ENCODE measurements at regions not wholly inside any gene's neighbourhood (a gene's known extent, or its start where the extent isn't known, plus 50 kb on each side); places are given as distances from the start of the nearest gene placed in this dataset.

DNA sequence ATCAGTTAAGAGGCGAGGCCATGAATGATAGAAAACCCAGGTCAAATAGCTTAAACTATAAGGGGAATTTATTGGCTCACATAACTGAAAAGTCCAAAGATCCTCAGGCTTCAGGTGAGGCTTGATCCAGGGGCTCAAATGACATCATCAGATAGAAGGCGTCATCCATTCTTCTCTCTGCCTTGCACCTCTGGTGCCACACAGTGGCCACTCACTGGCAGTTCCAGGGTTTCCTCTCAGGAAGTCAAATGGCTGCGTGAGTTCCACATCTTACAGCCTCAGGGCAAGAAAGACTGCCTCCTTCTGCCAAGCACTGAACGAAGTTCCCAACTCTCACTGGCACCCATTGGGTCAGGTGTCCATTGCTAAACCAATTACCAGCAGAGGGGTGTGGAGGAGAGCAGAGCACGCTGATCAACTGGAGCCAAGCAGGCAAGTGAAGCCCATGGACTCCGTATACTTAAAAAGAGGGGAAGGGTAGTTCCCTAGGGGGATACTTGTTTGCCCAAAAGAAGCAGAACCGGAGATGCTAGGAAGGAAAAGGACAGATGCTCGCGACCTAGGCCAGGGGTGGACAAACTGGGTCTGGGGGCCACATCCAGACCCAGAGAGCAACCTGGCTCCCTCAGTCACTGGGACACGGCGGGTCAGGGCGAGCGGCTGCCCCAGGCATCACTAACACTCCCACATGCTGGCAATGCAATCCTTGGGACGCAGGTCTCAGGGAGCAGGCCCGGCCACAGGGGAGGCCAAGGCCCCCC lies 69.3 kb downstream of the SERPINA3 start:
- BruUV-seq (replicated peaks), result no TSS peak
- H3K4me1 Mint-ChIP-seq (ENCODE audit: insufficient read depth, unreplicated experiment), result no peaks in the 10 kb centered on the region
- no peaks in the 10 kb centered on the region for H3K9me3 Mint-ChIP-seq (ENCODE audit: unreplicated experiment)
- no peak overlapping the region for H3K4me3 Mint-ChIP-seq (ENCODE audit: unreplicated experiment)
- CTCF ChIA-PET, result interaction anchor here (0.5 to 3.1 kb wide), 24 partner anchors 7 to 1284 kb away, joined by 3 to 24 read pairs (median 4); no protein-coding TSS in a partner anchor
- DNase-seq (ENCODE audit: unreplicated experiment), result peak; percentile 83
- peaks cover 6% of the 10 kb centered on the region for H3K36me3 Mint-ChIP-seq (ENCODE audit: insufficient read depth, unreplicated experiment)
- no peaks in the 10 kb centered on the region for H3K27me3 Mint-ChIP-seq (ENCODE audit: insufficient read depth, unreplicated experiment)
- no peak overlapping the region for H3K27ac Mint-ChIP-seq (ENCODE audit: low read depth, unreplicated experiment)
- TF ChIP-seq, protein P1, sequence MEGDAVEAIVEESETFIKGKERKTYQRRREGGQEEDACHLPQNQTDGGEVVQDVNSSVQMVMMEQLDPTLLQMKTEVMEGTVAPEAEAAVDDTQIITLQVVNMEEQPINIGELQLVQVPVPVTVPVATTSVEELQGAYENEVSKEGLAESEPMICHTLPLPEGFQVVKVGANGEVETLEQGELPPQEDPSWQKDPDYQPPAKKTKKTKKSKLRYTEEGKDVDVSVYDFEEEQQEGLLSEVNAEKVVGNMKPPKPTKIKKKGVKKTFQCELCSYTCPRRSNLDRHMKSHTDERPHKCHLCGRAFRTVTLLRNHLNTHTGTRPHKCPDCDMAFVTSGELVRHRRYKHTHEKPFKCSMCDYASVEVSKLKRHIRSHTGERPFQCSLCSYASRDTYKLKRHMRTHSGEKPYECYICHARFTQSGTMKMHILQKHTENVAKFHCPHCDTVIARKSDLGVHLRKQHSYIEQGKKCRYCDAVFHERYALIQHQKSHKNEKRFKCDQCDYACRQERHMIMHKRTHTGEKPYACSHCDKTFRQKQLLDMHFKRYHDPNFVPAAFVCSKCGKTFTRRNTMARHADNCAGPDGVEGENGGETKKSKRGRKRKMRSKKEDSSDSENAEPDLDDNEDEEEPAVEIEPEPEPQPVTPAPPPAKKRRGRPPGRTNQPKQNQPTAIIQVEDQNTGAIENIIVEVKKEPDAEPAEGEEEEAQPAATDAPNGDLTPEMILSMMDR (IDR thresholded peaks at IDR 0.05; ENCODE audit: unreplicated experiment), result peak; percentile 79
- intact Hi-C loops (cut with micrococcal nuclease), result loop anchor here (1.0 to 10.0 kb wide), 6 partner anchors 71 to 547 kb away; no protein-coding TSS in a partner anchor
- POLR2A ChIA-PET, result interaction anchor here (0.8 kb wide), 1 partner anchor 71 kb away, joined by 3 read pairs; no protein-coding TSS in a partner anchor

DNA sequence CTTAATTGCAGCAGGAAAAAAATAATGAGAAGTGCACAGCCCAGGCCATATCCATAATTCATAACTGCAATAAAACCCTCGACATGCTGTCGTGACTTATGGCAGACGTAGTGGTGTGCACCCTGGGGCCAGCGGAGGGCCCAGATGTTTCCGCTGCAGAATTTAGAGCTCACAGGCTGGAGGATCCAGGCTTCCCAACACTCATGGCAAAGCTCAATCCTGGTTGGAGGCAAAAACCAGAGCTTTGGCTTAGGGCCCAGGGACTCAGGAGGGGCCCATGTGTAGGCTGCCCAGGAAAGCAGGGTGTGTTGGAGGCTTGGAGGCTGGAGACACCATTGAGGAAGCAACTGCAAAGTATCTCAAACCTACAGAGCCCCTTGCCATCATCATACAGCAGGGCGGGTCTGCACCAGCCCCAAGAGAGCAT lies 68.7 kb downstream of the SERPINA3 start:
- Mint-ChIP-seq H3K36me3 (ENCODE audit: insufficient read depth, unreplicated experiment) (peaks cover 6% of the 10 kb centered on the region), H3K27me3 (ENCODE audit: insufficient read depth, unreplicated experiment) (no peaks in the 10 kb centered on the region), H3K4me1 (ENCODE audit: insufficient read depth, unreplicated experiment) (no peaks in the 10 kb centered on the region), H3K4me3 (ENCODE audit: unreplicated experiment) (no peak overlapping the region), H3K9me3 (ENCODE audit: unreplicated experiment) (no peaks in the 10 kb centered on the region), H3K27ac (ENCODE audit: low read depth, unreplicated experiment) (no peak overlapping the region)
- POLR2A ChIA-PET, result interaction anchor here (0.8 kb wide), 1 partner anchor 70 kb away, joined by 3 read pairs; no protein-coding TSS in a partner anchor
- no peak for DNase-seq (ENCODE audit: unreplicated experiment)
- CTCF ChIA-PET, result interaction anchor here (0.5 to 3.1 kb wide), 20 partner anchors 8 to 1284 kb away, joined by 3 to 24 read pairs (median 4); no protein-coding TSS in a partner anchor
- TF ChIP-seq, protein P1 (IDR thresholded peaks at IDR 0.05; ENCODE audit: unreplicated experiment), result no peak
- intact Hi-C loops (cut with micrococcal nuclease), result loop anchor here (1.0 to 10.0 kb wide), 6 partner anchors 71 to 546 kb away; no protein-coding TSS in a partner anchor
- BruUV-seq (replicated peaks), result no TSS peak

DNA sequence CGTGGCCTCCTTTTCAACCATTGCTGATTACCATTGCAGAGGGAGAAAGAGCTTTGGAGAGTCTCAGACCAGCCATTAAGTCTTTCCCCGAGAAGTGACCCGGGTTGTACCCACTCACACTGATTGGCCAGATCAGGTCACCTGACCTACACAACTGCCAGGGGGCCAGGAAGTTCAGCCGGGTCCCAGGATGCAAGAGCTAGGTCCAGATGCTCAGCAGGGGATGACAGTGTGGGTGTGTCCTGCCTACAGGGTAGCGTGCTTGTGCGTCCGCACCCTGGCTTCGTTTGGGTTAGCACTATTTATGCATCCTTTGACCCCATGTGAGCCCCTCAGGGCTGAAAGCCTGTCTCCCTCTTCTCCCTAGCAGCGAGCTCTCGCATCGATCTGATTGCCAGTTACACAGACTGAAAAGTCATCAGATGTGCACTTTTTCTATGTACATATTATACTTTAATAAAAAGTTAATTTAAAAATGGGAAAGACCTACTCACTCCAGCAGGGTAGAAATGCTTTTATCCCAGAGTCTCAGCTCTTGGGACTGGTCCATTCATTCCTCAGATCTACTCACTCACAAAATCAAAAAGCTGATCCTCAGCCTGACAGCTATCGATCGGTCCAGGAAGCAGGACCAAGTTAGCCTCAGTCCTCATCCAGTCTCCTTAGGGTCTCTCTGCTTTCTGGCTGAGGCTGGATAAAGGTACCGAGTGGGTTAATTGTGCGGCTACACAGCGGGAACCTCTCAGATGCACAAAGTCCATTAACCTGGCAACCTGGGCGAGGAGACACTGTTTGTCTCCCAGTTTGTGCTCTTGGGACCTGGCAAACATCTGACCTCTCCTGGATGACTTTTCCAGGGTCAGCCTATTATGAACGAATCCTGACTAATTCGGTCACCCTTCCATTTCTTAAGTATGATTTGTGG lies 68.0 kb downstream of the SERPINA3 start:
- no peak overlapping the region for H3K4me3 Mint-ChIP-seq (ENCODE audit: unreplicated experiment)
- intact Hi-C loops (cut with micrococcal nuclease), result loop anchor here (10.0 kb wide), 1 partner anchor 545 kb away; no protein-coding TSS in a partner anchor
- H3K4me1 Mint-ChIP-seq (ENCODE audit: insufficient read depth, unreplicated experiment), result no peaks in the 10 kb centered on the region
- DNase-seq (ENCODE audit: unreplicated experiment), result no peak
- no peaks in the 10 kb centered on the region for H3K9me3 Mint-ChIP-seq (ENCODE audit: unreplicated experiment)
- no peaks in the 10 kb centered on the region for H3K27me3 Mint-ChIP-seq (ENCODE audit: insufficient read depth, unreplicated experiment)
- no TSS peak for BruUV-seq (replicated peaks)
- H3K27ac Mint-ChIP-seq (ENCODE audit: low read depth, unreplicated experiment), result no peak overlapping the region
- TF ChIP-seq, protein P1 (IDR thresholded peaks at IDR 0.05; ENCODE audit: unreplicated experiment), result no peak
- H3K36me3 Mint-ChIP-seq (ENCODE audit: insufficient read depth, unreplicated experiment), result peaks cover 6% of the 10 kb centered on the region
- ChIA-PET CTCF (interaction anchor here (0.5 to 3.1 kb wide), 20 partner anchors 8 to 1283 kb away, joined by 3 to 24 read pairs (median 4); no protein-coding TSS in a partner anchor), POLR2A (interaction anchor here (0.8 kb wide), 1 partner anchor 69 kb away, joined by 3 read pairs; no protein-coding TSS in a partner anchor)

Measured in MCF 10A (cell line).